Mesenchymal stem cell (in vitro differentiated cells and primary cell): ENCODE measurements at regions not wholly inside any gene's neighbourhood (a gene's known extent, or its start where the extent isn't known, plus 50 kb on each side); places are given as distances from the start of the nearest gene placed in this dataset. TPM values are rescaled to one million over a fixed set of nuclear protein-coding genes. Genes with fewer than 3 reads are reported as not detected.

Source experiments
- DNase-seq: peaks from one replicate; pipeline ENCODE4 v3.0.0-alpha.2; 2013
- H2AFZ ChIP-seq: one replicate; pipeline ENCODE4 v1.6.1; 2013; ENCODE audit warnings: low read depth, mild to moderate bottlenecking, control low read depth, inconsistent platforms, low read length, moderate library complexity
- H2AK5ac ChIP-seq: 2 replicates; pipeline ENCODE4 v1.6.1; 2013; ENCODE audit warnings: low read length, moderate library complexity, mild to moderate bottlenecking, inconsistent platforms; ENCODE audit not compliant: severe bottlenecking
- H2BK120ac ChIP-seq: one replicate; pipeline ENCODE4 v1.6.1; 2013; ENCODE audit warnings: low read depth, mild to moderate bottlenecking, inconsistent platforms, low read length, moderate library complexity
- H2BK12ac ChIP-seq, 2 experiments: one replicate each; pipeline ENCODE4 v1.6.1; 2013; ENCODE audit warnings: inconsistent platforms in 2 of 2, low read length in 2 of 2, mild to moderate bottlenecking in 2 of 2, moderate library complexity in 2 of 2, control low read depth in 1 of 2
- H2BK15ac ChIP-seq: one replicate; pipeline ENCODE4 v1.6.1; 2013; ENCODE audit warnings: mild to moderate bottlenecking, low read depth, inconsistent platforms; ENCODE audit not compliant: poor library complexity, severe bottlenecking
- H2BK5ac ChIP-seq: 2 replicates; pipeline ENCODE4 v1.6.1; 2013; ENCODE audit warnings: low read depth, mild to moderate bottlenecking, low read length, control low read depth, inconsistent platforms; ENCODE audit not compliant: poor library complexity, severe bottlenecking
- H3K14ac ChIP-seq, 2 experiments: one replicate each; pipeline ENCODE4 v1.6.1; 2013; ENCODE audit warnings: inconsistent platforms in 2 of 2, low read length in 2 of 2, control low read depth in 1 of 2, mild to moderate bottlenecking in 1 of 2, moderate library complexity in 1 of 2
- H3K18ac ChIP-seq, 2 experiments: one replicate each; pipeline ENCODE4 v1.6.1; 2013; ENCODE audit warnings: inconsistent platforms in 2 of 2, low read length in 2 of 2, control low read depth in 1 of 2, low read depth in 1 of 2, mild to moderate bottlenecking in 1 of 2
- H3K23ac ChIP-seq, 2 experiments: one replicate each; pipeline ENCODE4 v1.6.1; 2013; ENCODE audit warnings: inconsistent platforms in 2 of 2, low read length in 2 of 2, mild to moderate bottlenecking in 2 of 2, moderate library complexity in 2 of 2, control low read depth in 1 of 2
- H3K27ac ChIP-seq: 2 replicates; pipeline ENCODE4 v1.5.1; 2013; ENCODE audit warnings: mild to moderate bottlenecking, moderate library complexity, low read length, control low read depth, inconsistent platforms; ENCODE audit not compliant: poor library complexity, severe bottlenecking
- H3K27me3 ChIP-seq, 2 experiments: 2 replicates each; pipeline versions ENCODE4 v1.6.1 to v1.7.0; 2013; ENCODE audit warnings: low read length in 2 of 2, mild to moderate bottlenecking in 2 of 2, moderate library complexity in 2 of 2, control low read depth in 1 of 2, inconsistent platforms in 1 of 2; ENCODE audit not compliant: control insufficient read depth in 1 of 2, insufficient read depth in 1 of 2
- H3K36me3 ChIP-seq, 2 experiments: 2 replicates each; pipeline versions ENCODE4 v1.6.1 to v1.7.0; 2013; ENCODE audit warnings: low read length in 2 of 2, control low read depth in 1 of 2, inconsistent platforms in 1 of 2, low read depth in 1 of 2, mild to moderate bottlenecking in 1 of 2; ENCODE audit not compliant: insufficient read depth in 2 of 2, control insufficient read depth in 1 of 2
- H3K4ac ChIP-seq, 2 experiments: one replicate each; pipeline ENCODE4 v1.6.1; 2013; ENCODE audit warnings: inconsistent platforms in 2 of 2, low read length in 2 of 2, mild to moderate bottlenecking in 2 of 2, moderate library complexity in 2 of 2, control low read depth in 1 of 2, low read depth in 1 of 2
- H3K4me1 ChIP-seq: 2 replicates; pipeline ENCODE4 v1.6.1; 2013; ENCODE audit warnings: low read depth, low read length, control low read depth; ENCODE audit not compliant: control insufficient read depth, insufficient read depth
- H3K4me2 ChIP-seq: 2 replicates; pipeline ENCODE4 v1.6.1; 2013; ENCODE audit warnings: low read length, mild to moderate bottlenecking, inconsistent platforms; ENCODE audit not compliant: poor library complexity, severe bottlenecking
- H3K4me3 ChIP-seq, 2 experiments: 2 replicates each; pipeline versions ENCODE4 v1.5.1 to v1.7.0; 2013; ENCODE audit warnings: low read length in 2 of 2, mild to moderate bottlenecking in 2 of 2, control low read depth in 1 of 2, low read depth in 1 of 2; ENCODE audit not compliant: insufficient read depth in 1 of 2
- H3K79me1 ChIP-seq: replicated peaks from 2 replicates; pipeline ENCODE4 v1.6.1; 2013; ENCODE audit warnings: mild to moderate bottlenecking, control low read depth, low read length, inconsistent platforms; ENCODE audit not compliant: poor library complexity, severe bottlenecking
- H3K9ac ChIP-seq: 2 replicates; pipeline ENCODE4 v1.7.0; 2013; ENCODE audit warnings: mild to moderate bottlenecking, low read length, moderate library complexity
- H3K9me3 ChIP-seq: 2 replicates; pipeline ENCODE4 v1.7.0; 2013; ENCODE audit warnings: mild to moderate bottlenecking, low read length; ENCODE audit not compliant: control insufficient read depth
- H4K8ac ChIP-seq: one replicate; pipeline ENCODE4 v1.6.1; 2013; ENCODE audit warnings: inconsistent platforms, mild to moderate bottlenecking, low read length, moderate library complexity
- H4K91ac ChIP-seq: one replicate; pipeline ENCODE4 v1.6.1; 2013; ENCODE audit warnings: mild to moderate bottlenecking, low read length, inconsistent platforms
- WGBS: methylation state at CpG from one replicate; pipeline ENCODE4 v1.1.7; 2013; ENCODE audit warnings: mixed read lengths; 5-methylcytosine and 5-hydroxymethylcytosine counted together
- small RNA-seq: library from polyadenylated mRNA; stranded (forward); fragments of <200 nt; extraction: miRNeasy Mini kit (QIAGEN cat#:217004); gene quantifications from one replicate; pipeline ENCODE3, GENCODE V24; 2013; ENCODE audit warnings: low read depth

- no peak overlapping the region for H3K27ac ChIP-seq
- DNase-seq: no peak
- no peaks in the 10 kb centered on the region for H3K79me1 ChIP-seq
- H3K27me3 ChIP-seq: no peaks in the 10 kb centered on the region
- no peak overlapping the region for H3K9ac ChIP-seq
- no peak overlapping the region for H2AFZ ChIP-seq
- H3K14ac ChIP-seq: no peak overlapping the region
- H4K91ac ChIP-seq: no peak overlapping the region
- no peaks in the 10 kb centered on the region for H3K36me3 ChIP-seq
- H4K8ac ChIP-seq: no peak overlapping the region
- H2BK5ac ChIP-seq: no peak overlapping the region
- no peak overlapping the region for H2BK12ac ChIP-seq
- no peaks in the 10 kb centered on the region for H3K4me1 ChIP-seq
- WGBS: 98% methylated on average over 2 of the region's 2 CpGs
- no peak overlapping the region for H3K4ac ChIP-seq
- H3K9me3 ChIP-seq: peaks cover 4% of the 10 kb centered on the region
- no peak overlapping the region for H3K23ac ChIP-seq
- H3K18ac ChIP-seq: no peak overlapping the region
- H3K4me2 ChIP-seq: no peak overlapping the region
- no peak overlapping the region for H2BK15ac ChIP-seq
- no peak overlapping the region for H2BK120ac ChIP-seq
- no peak overlapping the region for H2AK5ac ChIP-seq
- no peak overlapping the region for H3K4me3 ChIP-seq
These were observed 534.3 kb downstream of the PLXDC2 start for GRCh38 chr10:20350509-20350908.

GRCh38 chr10:20343036-20343435 lies 526.8 kb downstream of the PLXDC2 start:
- no peak overlapping the region for H3K18ac ChIP-seq
- H3K27ac ChIP-seq: no peak overlapping the region
- H3K14ac ChIP-seq: no peak overlapping the region
- no peak overlapping the region for H2AFZ ChIP-seq
- no peak overlapping the region for H3K9ac ChIP-seq
- peaks cover 5% of the 10 kb centered on the region for H3K9me3 ChIP-seq
- no peak overlapping the region for H3K4me2 ChIP-seq
- DNase-seq: no peak
- no peak overlapping the region for H4K8ac ChIP-seq
- H4K91ac ChIP-seq: no peak overlapping the region
- no peaks in the 10 kb centered on the region for H3K27me3 ChIP-seq
- H3K79me1 ChIP-seq: no peaks in the 10 kb centered on the region
- H2BK12ac ChIP-seq: no peak overlapping the region
- H3K4ac ChIP-seq: no peak overlapping the region
- H2BK15ac ChIP-seq: no peak overlapping the region
- WGBS: 91% methylated on average over 3 of the region's 3 CpGs
- no peak overlapping the region for H2BK120ac ChIP-seq
- no peak overlapping the region for H2BK5ac ChIP-seq
- no peaks in the 10 kb centered on the region for H3K36me3 ChIP-seq
- no peaks in the 10 kb centered on the region for H3K4me1 ChIP-seq
- no peak overlapping the region for H3K4me3 ChIP-seq
- no peak overlapping the region for H2AK5ac ChIP-seq
- no peak overlapping the region for H3K23ac ChIP-seq

Small RNAs in the stretch of these regions (small RNA-seq; reads per million reads assigned to genes)
- gene AL590032.1 (not detected), gene MIR4675 (not detected)
